Kidney tubule cell (primary cell): ENCODE measurements at regions not wholly inside any gene's neighbourhood (a gene's known extent, or its start where the extent isn't known, plus 50 kb on each side); places are given as distances from the start of the nearest gene placed in this dataset.

Experiments
- DNase-seq: peaks from one replicate; pipeline ENCODE4 v3.0.0-alpha.2; 2018; ENCODE audit warnings: low spot score

- DNase-seq = no peak
Measured at GRCh38 chr21:32184065-32184464, 94.8 kb downstream of the MIS18A start.

GRCh38 chr21:32183396-32183795 lies 95.5 kb downstream of the MIS18A start:
- DNase-seq = no peak

- no peak for DNase-seq
Measured at GRCh38 chr21:32182449-32182848, 96.4 kb downstream of the MIS18A start.

GRCh38 chr21:32181457-32181856 lies 97.4 kb downstream of the MIS18A start:
- DNase-seq = no peak

GRCh38 chr21:32174819-32175218 lies 104.0 kb downstream of the MIS18A start:
- DNase-seq = no peak

GRCh38 chr21:32173121-32173724 lies 105.6 kb downstream of the MIS18A start:
- DNase-seq = no peak

- no peak for DNase-seq
Measured at GRCh38 chr21:32172106-32172505, 106.7 kb downstream of the MIS18A start.

GRCh38 chr21:32167513-32167912 lies 111.3 kb downstream of the MIS18A start:
- no peak for DNase-seq

GRCh38 chr21:32163386-32163785 lies 115.5 kb downstream of the MIS18A start:
- DNase-seq = no peak

GRCh38 chr21:32162727-32163320 lies 116.0 kb downstream of the MIS18A start:
- DNase-seq = no peak

GRCh38 chr21:32155226-32155625 lies 123.6 kb downstream of the MIS18A start:
- no peak for DNase-seq

GRCh38 chr21:32147041-32147440 lies 131.8 kb downstream of the MIS18A start:
- peak; percentile 1 for DNase-seq

- no peak for DNase-seq
Measured at GRCh38 chr21:32144851-32145250, 134.0 kb downstream of the MIS18A start.

- DNase-seq = no peak
Measured at GRCh38 chr21:32143241-32143939, 135.5 kb downstream of the MIS18A start.

GRCh38 chr21:32141318-32141633 lies 137.6 kb downstream of the MIS18A start:
- DNase-seq = no peak

GRCh38 chr21:32140604-32141317 lies 138.1 kb downstream of the MIS18A start:
- no peak for DNase-seq

GRCh38 chr21:32140151-32140550 lies 138.7 kb downstream of the MIS18A start:
- DNase-seq = no peak

GRCh38 chr21:32138658-32139057 lies 140.2 kb downstream of the MIS18A start:
- no peak for DNase-seq

GRCh38 chr21:32137931-32138330 lies 140.9 kb downstream of the MIS18A start:
- no peak for DNase-seq

- no peak for DNase-seq
Measured at GRCh38 chr21:32137266-32137665, 141.6 kb downstream of the MIS18A start.

GRCh38 chr21:32136546-32136945 lies 142.3 kb downstream of the MIS18A start:
- DNase-seq = no peak

- no peak for DNase-seq
Measured at GRCh38 chr21:32135401-32136363, 143.2 kb downstream of the MIS18A start.
